EL (cell line): ENCODE measurements at regions not wholly inside any gene's neighbourhood (a gene's known extent, or its start where the extent isn't known, plus 50 kb on each side); places are given as distances from the start of the nearest gene placed in this dataset.
A peak's percentile ranks its signal among the peaks of the same experiment; 100 is the strongest.
"Not testable (repeated sequence)": the region's sequence is repeated elsewhere in the genome, so short reads cannot be mapped to it uniquely, and the experiment has no call there.

Experiments used
- DNase-seq: peaks from one replicate; pipeline ENCODE4 v3.0.0-alpha.2; 2016

- no peak for DNase-seq
Observed at GRCh38 chr3:16770792-16771191, 114.0 kb upstream of the PLCL2 start.

GRCh38 chr3:16773594-16773993 lies 111.2 kb upstream of the PLCL2 start:
- not testable (repeated sequence) for DNase-seq

GRCh38 chr3:16774536-16774935 lies 110.2 kb upstream of the PLCL2 start:
- not testable (repeated sequence) for DNase-seq

GRCh38 chr3:16784973-16785372 lies 99.8 kb upstream of the PLCL2 start:
- peak; percentile 9 for DNase-seq

GRCh38 chr3:16785465-16785864 lies 99.3 kb upstream of the PLCL2 start:
- DNase-seq, result no peak

- DNase-seq, result no peak
Observed at GRCh38 chr3:16788440-16789056, 96.2 kb upstream of the PLCL2 start.

- DNase-seq, result no peak
Observed at GRCh38 chr3:16789344-16790120, 95.2 kb upstream of the PLCL2 start.

- peak; percentile 8 for DNase-seq
Observed at GRCh38 chr3:16790432-16791400, 94.0 kb upstream of the PLCL2 start.

- no peak for DNase-seq
Observed at GRCh38 chr3:16793321-16793720, 91.4 kb upstream of the PLCL2 start.

- DNase-seq, result no peak
Observed at GRCh38 chr3:16794257-16794656, 90.5 kb upstream of the PLCL2 start.

GRCh38 chr3:16795581-16795980 lies 89.2 kb upstream of the PLCL2 start:
- no peak for DNase-seq

GRCh38 chr3:16797831-16798230 lies 86.9 kb upstream of the PLCL2 start:
- DNase-seq, result no peak

- DNase-seq, result no peak
Observed at GRCh38 chr3:16798738-16799137, 86.0 kb upstream of the PLCL2 start.

GRCh38 chr3:16800361-16800760 lies 84.4 kb upstream of the PLCL2 start:
- no peak for DNase-seq

GRCh38 chr3:16801223-16801622 lies 83.5 kb upstream of the PLCL2 start:
- DNase-seq, result peak; percentile 29

GRCh38 chr3:16801698-16802097 lies 83.1 kb upstream of the PLCL2 start:
- DNase-seq, result peak; percentile 30

- DNase-seq, result no peak
Observed at GRCh38 chr3:16802389-16802788, 82.4 kb upstream of the PLCL2 start.

- DNase-seq, result no peak
Observed at GRCh38 chr3:16803019-16803418, 81.7 kb upstream of the PLCL2 start.

- peak; percentile 60 for DNase-seq
Observed at GRCh38 chr3:16807391-16807790, 77.4 kb upstream of the PLCL2 start.

- no peak for DNase-seq
Observed at GRCh38 chr3:16808393-16809107, 76.2 kb upstream of the PLCL2 start.

- no peak for DNase-seq
Observed at GRCh38 chr3:16809482-16809881, 75.3 kb upstream of the PLCL2 start.

- DNase-seq, result no peak
Observed at GRCh38 chr3:16809993-16810392, 74.8 kb upstream of the PLCL2 start.
